Mesenteric fat pad (tissue), 1 donor: ENCODE measurements at regions not wholly inside any gene's neighbourhood (a gene's known extent, or its start where the extent isn't known, plus 50 kb on each side); places are given as distances from the start of the nearest gene placed in this dataset.
"Not testable (repeated sequence)": the region's sequence is repeated elsewhere in the genome, so short reads cannot be mapped to it uniquely, and the experiment has no call there.

ENCODE experiments used
- DNase-seq: peaks from one replicate; pipeline ENCODE4 v3.0.0-alpha.2; 2020; ENCODE audit warnings: low spot score
- donor health status: DM: yes; HTN: yes; CAD: no.

DNA sequence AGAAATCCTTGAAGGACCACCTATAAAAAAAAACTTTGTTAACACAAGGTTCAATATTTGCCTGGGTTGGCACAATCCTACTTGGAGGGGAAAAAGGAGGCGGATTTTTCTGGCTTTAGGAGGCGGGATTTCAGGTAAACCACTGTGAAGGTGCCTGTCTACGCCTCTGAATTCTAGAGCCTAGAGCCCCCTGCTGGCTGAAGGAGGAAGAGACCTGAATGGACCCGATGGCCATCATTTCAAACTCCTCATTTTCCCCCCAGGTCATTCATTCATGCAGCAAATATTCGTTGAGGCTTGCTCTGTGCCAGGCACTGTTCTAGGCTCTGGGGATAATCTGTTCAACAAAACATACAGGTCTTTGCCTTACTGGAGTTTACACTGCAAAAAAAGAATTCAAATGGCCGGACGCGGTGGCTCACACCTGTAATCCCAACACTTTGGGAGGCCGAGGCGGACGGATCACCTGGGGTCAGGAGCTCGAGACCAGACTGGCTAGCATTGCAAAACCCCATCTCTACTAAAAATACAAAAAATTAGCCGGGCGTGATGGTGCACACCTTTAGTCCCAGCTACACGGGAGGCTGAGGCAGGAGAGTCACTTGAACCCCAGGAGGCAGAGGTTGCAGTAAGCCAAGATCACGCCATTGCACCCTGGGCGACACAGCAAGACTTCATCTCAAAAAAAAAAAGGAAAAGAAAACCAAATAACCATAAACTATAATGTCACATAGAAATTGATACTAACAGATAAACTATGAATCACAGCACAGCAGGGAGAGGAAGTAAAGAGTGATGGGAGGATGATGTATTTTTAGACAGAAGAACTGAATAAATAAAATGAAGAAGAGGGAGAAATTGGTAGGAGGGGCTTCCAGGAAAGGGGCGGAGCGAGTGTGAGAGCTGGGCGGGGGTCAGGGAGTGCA lies 90.1 kb upstream of the NFE2L3 start:
- DNase-seq = no peak

DNA sequence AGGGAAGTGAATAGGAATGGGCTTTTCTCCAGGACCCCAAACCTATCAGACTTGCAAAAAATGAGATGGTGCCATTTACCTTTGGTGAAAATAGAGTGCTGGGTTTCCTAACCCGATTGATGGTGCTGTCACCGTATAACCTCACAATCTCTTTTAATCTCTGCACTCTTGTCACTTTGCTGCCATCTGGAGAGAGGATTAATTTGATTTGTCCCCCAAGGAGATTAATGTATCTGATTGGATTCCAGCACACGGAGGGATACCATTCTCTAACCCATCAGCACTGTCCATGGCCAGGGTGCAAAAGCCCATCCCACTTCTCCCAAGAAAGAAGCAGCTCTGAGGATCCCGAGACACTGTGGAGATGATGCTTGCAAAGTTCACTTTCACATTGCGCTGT lies 86.3 kb upstream of the NFE2L3 start:
- DNase-seq = no peak

DNA sequence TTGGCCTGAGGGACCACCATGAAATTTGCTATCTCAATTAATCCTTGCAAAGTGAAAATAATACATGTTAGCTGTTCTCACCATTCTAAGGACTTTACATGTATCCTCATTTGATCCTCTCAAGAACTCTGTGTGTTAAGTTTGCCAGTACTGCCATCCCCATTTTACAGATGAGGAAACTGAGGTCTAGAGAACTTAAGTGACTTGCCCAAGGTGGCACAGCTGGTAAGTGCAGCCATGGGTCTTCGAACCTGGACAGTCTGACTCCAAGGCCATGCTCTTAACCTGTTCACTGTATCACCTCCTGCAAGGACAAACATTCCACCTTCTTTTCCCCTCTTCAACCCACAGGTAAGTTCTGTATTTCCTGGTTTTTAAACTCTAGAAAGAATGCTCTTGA lies 85.3 kb upstream of the NFE2L3 start:
- no peak for DNase-seq

DNA sequence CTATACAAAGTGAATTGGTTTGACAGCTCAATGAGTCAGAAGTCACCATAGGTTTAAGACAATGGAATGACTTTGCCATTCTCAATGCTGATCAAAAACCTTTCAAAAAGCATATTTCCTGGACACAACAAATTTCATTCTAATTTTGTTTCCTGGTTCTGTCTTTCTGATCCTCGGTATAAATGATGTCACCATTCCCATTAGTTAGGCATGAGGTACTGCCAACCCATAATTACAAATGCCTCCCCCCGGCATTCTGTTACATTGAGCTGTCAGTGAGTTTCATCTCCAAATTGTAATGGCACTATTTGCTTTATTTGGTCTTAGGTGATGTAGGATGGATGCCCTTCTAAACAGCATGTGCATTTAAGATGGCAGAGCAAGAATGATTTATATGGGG lies 81.7 kb upstream of the NFE2L3 start:
- no peak for DNase-seq

- DNase-seq = no peak
These were observed 80.2 kb upstream of the NFE2L3 start for GRCh38 chr7:26071622-26072456.

GRCh38 chr7:26073041-26073440 lies 79.0 kb upstream of the NFE2L3 start:
- no peak for DNase-seq

- DNase-seq = no peak
These were observed 77.1 kb upstream of the NFE2L3 start for GRCh38 chr7:26074919-26075318.

DNA sequence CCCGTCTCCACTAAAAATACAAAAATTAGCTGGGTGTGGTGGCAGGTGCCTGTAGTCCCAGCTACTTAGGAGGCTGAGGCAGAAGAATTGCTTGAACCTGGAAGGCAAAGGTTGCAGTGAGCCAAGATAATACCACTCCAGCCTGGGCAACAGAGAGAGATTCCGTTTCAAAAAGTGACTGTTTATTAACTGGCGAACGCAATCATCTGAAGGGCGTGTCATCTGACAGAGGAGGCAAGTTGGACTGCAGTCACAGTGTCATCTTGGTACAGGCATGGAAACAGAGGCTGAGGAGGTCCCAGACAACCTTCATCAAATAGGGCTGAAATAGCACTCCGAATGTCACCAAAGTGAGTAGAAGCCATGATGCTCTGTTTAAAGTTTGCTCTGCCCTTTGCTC lies 75.3 kb upstream of the NFE2L3 start:
- no peak for DNase-seq

- DNase-seq = no peak
These were observed 73.3 kb upstream of the NFE2L3 start for GRCh38 chr7:26078437-26079336.

GRCh38 chr7:26081638-26082037 lies 70.4 kb upstream of the NFE2L3 start:
- no peak for DNase-seq

- DNase-seq = no peak
These were observed 68.9 kb upstream of the NFE2L3 start for GRCh38 chr7:26083113-26083512.

DNA sequence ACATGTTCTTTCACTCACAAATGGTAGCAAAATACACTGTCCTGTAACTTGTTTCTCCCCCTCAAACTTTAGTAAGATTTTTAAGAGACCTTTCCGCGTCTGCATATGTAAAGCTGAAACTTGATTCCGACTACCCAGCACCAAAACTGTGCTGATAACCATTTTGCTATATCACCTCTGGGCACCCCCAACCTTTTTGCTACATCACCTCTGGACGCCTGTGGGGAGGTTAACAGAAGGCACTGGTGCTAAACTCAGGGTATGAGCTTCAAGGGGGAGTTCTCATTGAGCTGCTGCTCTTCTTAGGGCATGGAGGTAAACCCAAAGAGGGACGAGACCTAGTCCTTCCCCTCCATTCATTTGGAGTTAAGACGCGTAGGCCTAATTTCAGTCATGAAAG lies 67.6 kb upstream of the NFE2L3 start:
- no peak for DNase-seq

DNA sequence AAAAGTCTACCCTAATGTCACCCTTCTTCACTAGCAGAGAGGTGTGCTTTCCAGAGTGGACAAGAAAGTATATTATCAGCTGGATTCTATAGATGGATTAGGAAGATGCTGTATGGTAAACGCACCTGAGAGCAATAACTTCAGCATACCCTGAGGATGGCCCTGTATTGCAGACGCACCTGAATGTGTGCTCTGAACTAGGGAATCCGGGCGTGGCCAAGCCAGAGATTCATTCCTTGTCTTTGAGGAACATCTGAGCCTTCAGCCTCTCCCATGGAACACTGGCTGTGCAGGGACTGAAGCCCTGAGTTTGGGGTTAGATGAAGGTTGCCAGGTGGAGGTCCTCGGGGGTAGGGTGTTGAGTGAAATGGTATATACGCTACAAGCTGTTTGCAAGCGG lies 66.2 kb upstream of the NFE2L3 start:
- DNase-seq = no peak

GRCh38 chr7:26087321-26088091 lies 64.5 kb upstream of the NFE2L3 start:
- DNase-seq = no peak

GRCh38 chr7:26089469-26089868 lies 62.5 kb upstream of the NFE2L3 start:
- not testable (repeated sequence) for DNase-seq

DNA sequence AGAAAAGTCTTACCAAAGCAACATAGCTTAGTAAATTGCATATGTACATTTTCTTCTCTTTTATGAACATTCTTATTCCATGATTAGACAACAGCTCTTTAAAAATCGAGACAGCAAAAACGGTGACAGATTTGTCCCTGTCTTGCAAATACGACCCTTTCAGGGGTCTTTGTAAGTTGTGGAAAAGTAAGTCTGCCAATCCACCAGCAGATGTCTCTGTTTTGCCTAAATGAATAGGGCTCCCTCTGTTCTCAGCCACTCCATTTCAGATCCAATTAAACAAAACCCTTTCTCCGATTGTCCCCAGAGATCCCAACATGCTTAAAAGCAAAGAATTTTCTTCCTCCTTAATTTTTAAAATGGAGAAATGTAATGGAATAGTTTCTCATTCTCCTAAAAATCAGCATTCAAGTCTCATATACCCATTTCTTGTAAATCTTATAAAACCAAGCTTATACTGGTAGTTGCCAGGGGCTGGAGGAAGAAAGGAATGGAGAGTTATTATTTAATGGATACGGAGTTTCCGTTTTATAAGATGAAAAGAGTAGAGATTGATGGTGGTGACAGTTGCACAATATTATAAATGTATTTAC lies 61.0 kb upstream of the NFE2L3 start:
- DNase-seq = no peak

- no peak for DNase-seq
These were observed 60.1 kb upstream of the NFE2L3 start for GRCh38 chr7:26091933-26092332.

DNA sequence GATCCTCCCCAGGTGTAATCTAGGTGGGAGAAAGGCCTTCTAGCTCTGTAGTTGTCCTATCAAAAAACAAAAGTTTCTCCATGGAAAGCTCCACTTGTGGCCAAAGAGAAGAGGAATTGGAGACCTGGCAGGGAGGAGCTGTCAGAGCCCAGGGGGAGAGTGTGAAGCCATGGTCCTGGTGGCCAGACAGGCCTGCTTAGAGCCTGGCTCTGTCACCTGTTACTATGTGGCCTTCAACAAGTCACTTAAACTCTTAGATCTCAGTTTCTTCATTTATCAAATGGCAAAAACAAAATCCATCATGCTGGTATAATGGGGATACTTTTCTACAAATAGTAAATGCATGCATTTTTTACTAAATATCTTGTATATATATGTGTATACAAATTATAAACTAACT lies 59.0 kb upstream of the NFE2L3 start:
- DNase-seq = no peak

DNA sequence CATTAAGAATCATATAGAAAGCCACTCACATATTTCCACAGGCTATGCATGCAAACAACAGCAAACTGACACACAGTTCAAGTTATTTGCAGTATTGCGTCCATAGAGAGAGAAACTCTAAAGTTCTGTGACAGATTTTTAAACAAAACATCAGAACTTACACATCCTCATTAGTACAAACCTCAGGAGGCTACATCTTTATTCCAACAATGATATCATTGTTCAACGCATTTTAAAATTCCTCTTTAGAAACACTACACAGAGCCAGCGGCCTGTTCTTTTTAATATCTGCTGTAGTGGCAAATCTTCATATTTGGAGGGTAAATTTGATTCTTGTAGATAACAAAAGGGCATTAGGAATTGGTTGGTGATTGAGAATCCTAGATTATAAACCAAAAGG lies 55.9 kb upstream of the NFE2L3 start:
- no peak for DNase-seq
